Parathyroid adenoma (tissue), 2 donors: ENCODE measurements at regions not wholly inside any gene's neighbourhood (a gene's known extent, or its start where the extent isn't known, plus 50 kb on each side); places are given as distances from the start of the nearest gene placed in this dataset.

ENCODE experiments used
- H2AFZ ChIP-seq: fragments of 300-600 bp; sonication (generic); one replicate; pipeline ENCODE4 v1.7.0; 2017; ENCODE audit warnings: antibody characterized with exemption, mild to moderate bottlenecking
- H3K27ac ChIP-seq: fragments of 300-600 bp; sonication (generic); one replicate; pipeline ENCODE4 v1.7.0; 2017
- H3K27me3 ChIP-seq: fragments of 300-600 bp; sonication (generic); one replicate; pipeline ENCODE4 v1.7.0; 2017; ENCODE audit warnings: low read length; ENCODE audit not compliant: control insufficient read depth, insufficient read depth
- H3K36me3 ChIP-seq: fragments of 300-600 bp; sonication (generic); one replicate; pipeline ENCODE4 v1.7.0; 2017; ENCODE audit warnings: low read length; ENCODE audit not compliant: control insufficient read depth, insufficient read depth
- H3K4me1 ChIP-seq: fragments of 300-600 bp; sonication (generic); one replicate; pipeline ENCODE4 v1.7.0; 2017; ENCODE audit warnings: control low read depth
- H3K4me2 ChIP-seq: fragments of 300-600 bp; sonication (generic); one replicate; pipeline ENCODE4 v1.7.0; 2017; ENCODE audit warnings: low read length
- H3K4me3 ChIP-seq: fragments of 300-600 bp; sonication (generic); one replicate; pipeline ENCODE4 v1.7.0; 2017; ENCODE audit warnings: low read depth, low read length
- H3K79me2 ChIP-seq: fragments of 300-600 bp; sonication (generic); one replicate; pipeline ENCODE4 v1.7.0; 2017; ENCODE audit warnings: control low read depth
- H3K9ac ChIP-seq: fragments of 300-600 bp; sonication (generic); one replicate; pipeline ENCODE4 v1.7.0; 2017; ENCODE audit warnings: mild to moderate bottlenecking
- H3K9me3 ChIP-seq: fragments of 300-600 bp; sonication (generic); one replicate; pipeline ENCODE4 v1.7.0; 2017; ENCODE audit warnings: low read length; ENCODE audit not compliant: control insufficient read depth
- CTCF ChIP-seq: fragments of 300-600 bp; sonication (generic); IDR thresholded peaks from one replicate; pipeline ENCODE4 v1.7.0; 2017; ENCODE audit warnings: antibody characterized with exemption, mild to moderate bottlenecking
- donor health status: primary hyperparathyroidism.

- Histone ChIP-seq H3K4me2 (no peak overlapping the region), H3K27me3 (no peaks in the 10 kb centered on the region)
Measured at GRCh38 chr11:122020902-122021301, 95.1 kb downstream of the BLID start.

GRCh38 chr11:122019908-122020694, 95.9 kb downstream of the BLID start:
- Histone ChIP-seq H3K36me3 (no peaks in the 10 kb centered on the region), H3K4me1 (no peaks in the 10 kb centered on the region), H3K27me3 (no peaks in the 10 kb centered on the region), H3K4me3 (no peak overlapping the region), H3K9ac (no peak overlapping the region), H3K27ac (no peak overlapping the region), H3K9me3 (no peaks in the 10 kb centered on the region), H3K4me2 (no peak overlapping the region), H2AFZ (no peak overlapping the region), H3K79me2 (no peaks in the 10 kb centered on the region)
- no peak for TF ChIP-seq CTCF

More at GRCh38 chr11:122020902-122021301, 95.1 kb downstream of the BLID start:
- Histone ChIP-seq H3K36me3 (no peaks in the 10 kb centered on the region), H2AFZ (no peak overlapping the region), H3K79me2 (no peaks in the 10 kb centered on the region), H3K9ac (no peak overlapping the region), H3K4me3 (no peak overlapping the region), H3K4me1 (no peaks in the 10 kb centered on the region), H3K9me3 (no peaks in the 10 kb centered on the region), H3K27ac (no peak overlapping the region)
- TF ChIP-seq CTCF, result peak; percentile 11

- no peak overlapping the region for H3K4me2 ChIP-seq
- H3K27me3 ChIP-seq, result no peaks in the 10 kb centered on the region
- H3K4me1 ChIP-seq, result peaks cover 3% of the 10 kb centered on the region
- no peak for TF ChIP-seq CTCF
- no peak overlapping the region for H3K9ac ChIP-seq
- no peaks in the 10 kb centered on the region for H3K9me3 ChIP-seq
- no peak overlapping the region for H3K4me3 ChIP-seq
- H2AFZ ChIP-seq, result peak overlapping the region; percentile 46
- H3K36me3 ChIP-seq, result no peaks in the 10 kb centered on the region
- no peaks in the 10 kb centered on the region for H3K79me2 ChIP-seq
- H3K27ac ChIP-seq, result no peak overlapping the region
Measured at GRCh38 chr11:122007601-122008071, 108.4 kb downstream of the BLID start.

- no peak overlapping the region for H3K4me3 ChIP-seq
- H3K4me1 ChIP-seq, result peaks cover 3% of the 10 kb centered on the region
- H3K4me2 ChIP-seq, result no peak overlapping the region
- no peaks in the 10 kb centered on the region for H3K27me3 ChIP-seq
- H3K79me2 ChIP-seq, result no peaks in the 10 kb centered on the region
- no peak overlapping the region for H3K27ac ChIP-seq
- no peak for TF ChIP-seq CTCF
- H3K9me3 ChIP-seq, result no peaks in the 10 kb centered on the region
- no peak overlapping the region for H3K9ac ChIP-seq
- no peaks in the 10 kb centered on the region for H3K36me3 ChIP-seq
- no peak overlapping the region for H2AFZ ChIP-seq
Measured at GRCh38 chr11:122004446-122004845, 111.6 kb downstream of the BLID start.

- no peak overlapping the region for H3K27ac ChIP-seq
- no peak overlapping the region for H3K4me2 ChIP-seq
- no peak for TF ChIP-seq CTCF
- H3K9ac ChIP-seq, result no peak overlapping the region
- H2AFZ ChIP-seq, result no peak overlapping the region
- no peaks in the 10 kb centered on the region for H3K27me3 ChIP-seq
- H3K4me1 ChIP-seq, result peaks cover 3% of the 10 kb centered on the region
- no peaks in the 10 kb centered on the region for H3K36me3 ChIP-seq
- H3K79me2 ChIP-seq, result no peaks in the 10 kb centered on the region
- H3K4me3 ChIP-seq, result no peak overlapping the region
- H3K9me3 ChIP-seq, result no peaks in the 10 kb centered on the region
Measured at GRCh38 chr11:122002926-122003325, 113.1 kb downstream of the BLID start.
